HG02938 (cell line): ENCODE measurements at regions not wholly inside any gene's neighbourhood (a gene's known extent, or its start where the extent isn't known, plus 50 kb on each side); places are given as distances from the start of the nearest gene placed in this dataset.
A peak's percentile ranks its signal among the peaks of the same experiment; 100 is the strongest.
"Not testable (repeated sequence)": the region's sequence is repeated elsewhere in the genome, so short reads cannot be mapped to it uniquely, and the experiment has no call there.

Source experiments
- ATAC-seq: cut with Tn5 transposase; IDR thresholded peaks from one replicate; pipeline ENCODE4 v1.9.1; 2021; ENCODE audit warnings: mild to moderate bottlenecking, moderate library complexity; ENCODE audit not compliant: unreplicated experiment

DNA sequence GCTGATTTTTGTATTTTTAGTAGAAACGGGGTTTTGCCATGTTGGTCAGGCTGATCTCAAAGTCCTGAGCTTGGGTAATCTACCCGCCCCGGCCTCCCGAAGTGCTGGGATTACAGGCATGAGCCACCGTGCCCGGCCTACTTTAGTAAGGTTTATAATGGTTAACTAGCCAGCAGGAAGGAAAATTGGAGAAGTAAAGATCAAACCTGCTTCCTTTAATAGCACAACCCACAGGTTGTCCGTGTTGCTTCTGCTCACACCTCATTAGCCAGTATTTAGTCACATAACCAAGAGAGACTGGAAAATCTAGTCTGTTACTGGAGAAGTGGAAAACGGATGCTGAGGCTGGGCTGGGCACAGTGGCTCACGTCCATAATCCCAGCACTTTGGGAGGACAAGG, 51.9 kb upstream of the TBL1XR1 start:
- no peak for ATAC-seq

DNA sequence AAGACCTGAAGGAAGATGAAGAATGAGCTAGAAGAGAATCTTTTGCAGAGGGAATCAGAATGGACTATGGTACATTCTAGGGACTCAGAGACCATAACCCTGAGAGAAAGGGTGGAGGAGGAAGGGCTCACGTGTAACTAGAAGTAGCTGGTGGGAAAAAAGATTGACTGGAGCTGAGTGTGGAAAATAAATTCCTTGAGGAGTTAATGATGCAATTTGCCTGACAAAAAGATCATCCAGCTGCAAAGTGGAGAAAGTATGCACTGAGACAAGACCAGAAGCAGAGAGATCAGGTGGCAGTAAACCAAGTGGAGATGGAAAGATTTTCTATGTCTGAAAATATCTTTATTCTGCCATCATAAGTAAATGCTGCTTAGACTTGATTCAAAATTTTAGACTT, 52.9 kb upstream of the TBL1XR1 start:
- ATAC-seq, result no peak

GRCh38 chr3:177251755-177252154, 54.5 kb upstream of the TBL1XR1 start:
- peak; percentile 28 for ATAC-seq

GRCh38 chr3:177257006-177257405, 59.7 kb upstream of the TBL1XR1 start:
- no peak for ATAC-seq

DNA sequence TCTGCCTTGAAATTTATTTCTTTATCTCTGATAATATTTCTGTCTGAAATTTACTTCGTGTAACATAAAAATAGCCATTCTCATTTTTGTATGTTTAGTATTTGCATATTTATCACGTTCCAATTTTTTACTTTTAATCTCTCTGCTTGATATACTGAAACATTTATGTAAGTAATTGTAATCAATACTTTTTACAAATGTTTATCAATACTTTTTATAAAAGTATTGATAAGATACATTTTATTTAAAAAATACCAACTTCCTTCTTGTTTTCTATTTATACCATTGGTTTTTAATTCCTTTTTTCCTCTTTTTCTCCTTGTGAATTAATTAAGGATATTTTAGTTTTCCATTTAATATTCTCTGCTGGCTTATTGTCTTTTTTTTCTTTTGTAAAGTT, 60.3 kb upstream of the TBL1XR1 start:
- no peak for ATAC-seq

DNA sequence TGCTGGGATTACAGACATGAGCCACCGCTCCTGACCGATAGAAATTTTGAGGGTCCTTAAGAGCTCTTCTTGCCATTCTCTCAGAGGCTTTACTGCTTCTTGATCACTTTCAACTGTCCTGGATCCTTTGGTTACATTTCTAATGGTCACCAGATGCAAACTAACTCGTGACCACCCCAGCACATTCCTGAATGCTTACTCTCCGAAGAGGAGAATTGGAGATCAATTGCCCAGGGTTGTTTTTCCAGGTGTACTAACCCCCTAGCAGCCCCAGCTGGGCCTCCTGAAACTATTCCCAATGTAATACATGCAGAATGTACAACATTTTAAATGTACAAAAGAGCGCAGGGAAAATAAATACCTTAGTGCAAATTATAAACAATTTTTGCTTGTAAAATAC, 65.1 kb upstream of the TBL1XR1 start:
- ATAC-seq, result no peak

DNA sequence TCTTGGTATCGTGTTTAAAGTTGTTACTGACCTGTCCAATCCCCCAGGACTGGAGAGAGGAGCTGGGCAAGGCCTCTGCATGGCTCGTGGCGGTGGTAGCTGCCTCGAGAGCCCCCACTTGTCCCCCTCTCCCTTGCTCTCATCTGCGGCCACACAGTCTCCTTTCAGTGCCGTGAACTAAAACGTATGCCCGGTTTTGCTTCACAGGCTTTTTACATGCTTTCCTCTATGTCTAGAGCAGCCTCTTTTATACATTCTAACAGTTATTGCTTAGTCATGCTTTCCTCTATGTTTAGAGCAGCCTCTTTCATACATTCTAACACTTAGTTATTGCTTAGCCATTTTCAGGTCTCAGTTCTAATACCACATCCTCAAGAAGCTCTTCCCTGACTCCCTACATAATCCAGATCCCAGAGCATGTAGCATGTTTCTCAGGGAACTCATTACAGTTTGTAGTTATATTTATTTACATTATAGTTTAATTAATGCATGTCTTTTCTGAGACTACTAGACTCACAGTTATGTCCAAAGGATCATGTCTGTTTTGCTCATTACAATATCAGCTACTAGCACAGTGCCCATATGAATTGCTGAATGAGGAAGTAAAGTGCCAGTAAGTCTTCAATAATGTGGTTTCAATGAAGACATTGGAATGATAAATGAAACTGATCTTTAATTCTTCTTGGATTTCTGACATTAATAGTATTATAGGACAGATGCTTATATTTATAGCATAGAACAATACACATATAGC, 66.5 kb upstream of the TBL1XR1 start:
- ATAC-seq, result peak; percentile 61

DNA sequence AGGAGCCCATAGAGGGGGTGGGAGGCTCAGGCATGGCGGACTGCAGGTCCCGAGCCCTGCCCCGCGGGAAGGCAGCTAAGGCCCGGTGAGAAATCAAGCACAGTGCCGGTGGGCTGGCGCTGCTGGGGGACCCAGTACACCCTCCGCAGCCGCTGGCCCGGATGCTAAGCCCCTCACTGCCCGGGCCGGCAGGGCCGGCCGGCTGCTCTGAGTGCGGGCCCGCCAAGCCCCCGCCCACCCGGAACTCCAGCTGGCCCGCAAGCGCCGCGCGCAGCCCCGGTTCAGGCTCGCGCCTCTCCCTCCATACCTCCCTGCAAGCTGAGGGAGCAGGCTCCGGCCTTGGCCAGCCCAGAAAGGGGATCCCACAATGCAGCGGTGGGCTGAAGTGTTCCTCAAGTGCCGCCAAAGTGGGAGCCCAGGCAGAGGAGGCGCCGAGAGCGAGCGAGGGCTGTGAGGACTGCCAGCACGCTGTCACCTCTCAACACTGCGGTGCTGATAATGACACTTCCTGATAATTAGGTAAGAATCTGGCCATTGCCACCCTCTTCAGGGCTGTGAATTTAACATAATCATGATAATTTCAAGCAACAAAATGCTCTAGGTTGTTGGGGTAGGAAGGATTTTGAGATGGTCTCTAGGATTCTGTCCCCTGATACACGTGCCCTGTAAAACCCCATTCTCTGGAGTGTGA, 74.7 kb upstream of the TBL1XR1 start:
- ATAC-seq, result not testable (repeated sequence)

DNA sequence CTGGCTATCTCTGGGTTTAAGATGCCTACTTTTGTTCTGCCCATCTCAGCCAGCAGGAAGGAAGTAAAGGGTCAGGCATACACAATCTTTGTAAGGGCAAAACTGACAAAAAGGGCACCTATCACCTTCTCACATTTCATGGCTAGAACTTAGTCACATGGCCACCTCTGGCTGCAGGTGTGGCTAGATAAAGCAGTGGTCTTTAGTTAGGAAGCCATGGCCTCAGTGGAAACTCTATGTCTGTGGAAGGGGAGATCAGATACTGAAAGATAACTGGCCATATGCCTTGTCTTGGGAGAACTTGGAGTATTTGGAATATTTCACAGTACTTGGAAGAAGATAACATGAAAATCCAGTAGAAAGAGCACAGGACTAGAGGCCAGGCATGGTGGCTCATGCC, 80.7 kb upstream of the TBL1XR1 start:
- ATAC-seq, result no peak

DNA sequence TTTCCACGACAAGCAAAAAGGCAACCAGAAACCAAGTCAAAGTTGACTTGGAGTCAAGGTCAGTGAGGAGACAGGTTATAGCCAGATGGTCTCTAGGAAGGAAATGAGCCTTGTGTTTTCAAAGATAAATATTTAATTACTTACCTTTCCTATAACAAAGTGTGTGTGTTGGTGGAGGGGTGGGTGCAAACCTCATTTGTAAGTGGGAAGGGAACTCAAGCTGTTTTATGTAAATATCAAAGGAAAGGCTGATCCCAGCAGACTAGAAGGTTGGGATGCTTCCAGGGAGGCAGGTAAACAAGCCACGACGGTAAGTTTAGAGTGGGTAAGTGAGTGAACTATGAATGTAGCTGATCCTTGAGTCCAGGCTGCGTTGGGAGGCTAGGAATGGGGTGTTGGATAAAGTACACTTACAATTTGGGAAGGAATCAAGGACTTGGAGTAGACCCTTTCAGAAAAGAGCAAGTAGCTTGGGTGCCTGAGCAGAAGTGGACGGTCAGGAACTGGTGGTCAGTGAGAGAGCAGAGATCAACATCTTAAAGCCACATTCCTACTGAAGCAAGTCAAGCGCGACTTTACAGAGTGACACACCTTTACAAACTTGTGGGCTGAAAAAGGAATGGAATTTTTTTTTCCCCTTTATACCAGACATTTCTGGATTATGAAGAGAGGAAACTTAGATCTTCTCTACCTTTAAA, 82.0 kb upstream of the TBL1XR1 start:
- no peak for ATAC-seq

- ATAC-seq, result no peak
Measured at GRCh38 chr3:177281292-177282118, 84.2 kb upstream of the TBL1XR1 start.

GRCh38 chr3:177282119-177282655, 84.9 kb upstream of the TBL1XR1 start:
- no peak for ATAC-seq

DNA sequence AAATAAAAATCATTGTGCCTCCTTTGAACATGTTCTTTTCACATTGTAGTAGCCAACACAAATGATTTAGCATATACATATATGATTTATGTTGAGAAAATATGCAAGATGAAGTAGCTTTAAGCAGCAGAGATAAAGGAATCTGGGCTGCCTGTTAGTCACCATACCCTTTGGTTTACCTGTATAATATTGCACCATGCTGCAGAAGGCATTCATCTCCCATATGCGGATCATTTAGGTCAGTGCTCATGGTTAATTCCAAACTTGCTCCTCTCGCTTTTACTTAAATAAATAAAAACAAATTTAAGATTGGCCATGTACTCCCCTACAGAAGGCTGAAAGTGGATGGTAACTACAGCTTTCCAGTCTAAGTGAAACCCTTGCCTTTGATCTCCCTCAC, 86.7 kb upstream of the TBL1XR1 start:
- ATAC-seq, result no peak

DNA sequence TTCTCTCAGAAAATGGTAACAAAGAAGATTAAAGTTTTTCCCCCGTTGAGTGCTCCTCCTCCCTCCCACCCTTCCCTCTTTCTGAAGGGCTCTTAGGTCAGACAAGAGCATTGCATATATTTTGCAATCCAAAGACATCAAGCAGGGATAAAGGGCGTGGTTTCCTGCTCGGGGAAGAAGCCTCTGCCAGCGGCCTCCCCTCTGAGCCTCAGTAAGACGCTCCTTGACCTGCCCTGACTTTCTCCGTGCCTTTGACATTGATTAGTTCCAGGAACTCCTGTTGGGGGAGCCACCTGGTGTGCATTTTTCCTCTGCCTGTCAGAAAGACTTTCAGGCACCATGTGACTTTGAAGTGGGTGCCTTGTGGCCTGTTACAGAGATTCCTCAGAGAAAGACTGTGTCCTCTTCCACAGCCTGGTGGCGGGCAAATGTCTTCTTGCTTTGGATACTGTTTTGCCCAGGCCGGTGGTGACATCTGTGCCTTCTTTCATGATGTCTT, 87.2 kb upstream of the TBL1XR1 start:
- no peak for ATAC-seq

DNA sequence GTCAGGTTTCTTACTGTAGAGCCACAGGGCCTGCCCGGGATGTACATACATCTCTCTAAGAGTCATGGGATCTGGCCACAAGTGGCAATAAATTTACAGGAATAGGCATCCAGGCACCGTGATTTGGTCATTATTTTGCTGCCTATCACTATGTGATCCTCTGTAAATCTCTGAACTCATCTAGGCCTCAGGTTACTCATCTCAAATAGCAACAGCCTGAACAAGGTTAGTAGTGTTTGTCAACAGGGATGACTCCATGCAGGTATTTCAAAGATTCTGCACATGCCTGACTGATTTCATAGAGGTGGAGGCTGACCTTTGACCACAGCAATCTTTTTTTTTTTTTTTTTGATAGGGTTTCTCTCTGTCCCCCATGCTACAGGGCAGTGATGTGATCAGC, 88.8 kb upstream of the TBL1XR1 start:
- no peak for ATAC-seq

DNA sequence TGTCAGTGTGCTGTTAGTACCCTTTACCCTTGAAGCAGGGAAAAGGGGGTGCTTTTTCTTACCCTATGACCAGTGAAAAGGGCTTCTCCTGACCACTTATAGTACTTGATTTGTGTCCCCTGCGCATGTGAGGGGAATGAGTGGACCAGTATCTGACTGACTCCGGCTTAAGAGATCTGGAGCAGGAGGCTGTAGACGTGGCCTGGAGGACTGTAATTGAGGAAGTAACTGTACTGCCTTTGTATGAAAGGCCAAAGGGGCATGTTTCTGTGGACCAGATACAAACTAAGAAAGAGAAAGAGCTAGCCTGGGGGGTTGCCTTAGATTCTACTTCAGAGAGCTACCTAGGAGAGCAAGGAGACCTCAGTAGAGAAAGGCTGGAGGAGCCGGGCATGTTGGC, 89.9 kb upstream of the TBL1XR1 start:
- no peak for ATAC-seq

- no peak for ATAC-seq
Measured at GRCh38 chr3:177290633-177291032, 93.4 kb upstream of the TBL1XR1 start.

DNA sequence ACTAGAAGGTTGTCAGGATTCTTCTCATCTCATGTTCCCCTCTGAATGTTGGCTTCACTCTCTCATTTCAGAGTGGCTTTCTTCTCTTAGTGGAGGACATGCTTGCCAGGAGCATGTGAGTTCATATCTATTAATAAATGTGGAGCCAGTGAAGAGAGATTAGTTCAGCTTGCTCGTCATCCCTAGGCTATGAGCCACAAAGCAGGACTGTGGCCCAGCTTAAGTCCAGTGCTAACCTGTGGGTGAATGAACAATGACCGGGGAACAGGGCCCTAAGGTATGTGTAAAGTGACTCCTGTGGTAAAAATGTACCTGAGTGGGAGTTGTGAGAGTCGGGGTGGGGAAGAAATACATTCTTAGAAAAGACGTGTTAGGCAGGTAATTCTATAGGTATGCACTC, 96.9 kb upstream of the TBL1XR1 start:
- no peak for ATAC-seq

- no peak for ATAC-seq
Measured at GRCh38 chr3:177295116-177295515, 97.8 kb upstream of the TBL1XR1 start.

DNA sequence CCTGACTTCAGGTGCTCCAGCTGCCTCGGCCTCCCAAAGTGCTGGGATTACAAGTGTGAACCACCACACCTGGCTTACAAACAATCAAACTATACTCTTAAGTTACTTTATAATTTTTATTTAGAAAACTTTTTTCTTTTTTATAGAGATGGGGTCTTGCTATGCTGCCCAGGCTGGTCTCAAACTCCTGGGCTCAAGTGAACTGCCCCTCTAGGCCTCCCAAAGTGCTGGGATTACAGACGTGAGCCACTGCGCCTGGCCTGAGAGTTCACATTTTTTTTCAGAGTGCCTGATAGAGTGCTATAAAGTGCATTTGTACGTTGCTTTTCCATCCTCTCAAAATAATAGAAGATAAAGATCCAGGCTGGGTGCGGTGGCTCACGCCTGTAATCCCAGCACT, 102.0 kb upstream of the TBL1XR1 start:
- no peak for ATAC-seq
